ENCODE measurements at regions not wholly inside any gene's neighbourhood (a gene's known extent, or its start where the extent isn't known, plus 50 kb on each side); places are given as distances from the start of the nearest gene placed in this dataset.

- TF ChIP-seq POLR2AphosphoS5 (IDR thresholded peaks at IDR 0.05; ENCODE audit: low read depth, low read length) (no peak), SIN3A (IDR thresholded peaks at IDR 0.05; ENCODE audit: borderline replicate concordance, insufficient read depth, low read length) (no peak), FOXP2 (optimal IDR thresholded peaks at IDR 0.05; ENCODE audit: borderline replicate concordance, extremely low read depth, extremely low read length, insufficient read depth) (no peak), REST (IDR thresholded peaks at IDR 0.05; ENCODE audit: insufficient read depth in 1 of 2, low read depth in 2 of 2, low read length in 2 of 2) (no peak), TAF1 (IDR thresholded peaks at IDR 0.05; ENCODE audit: borderline replicate concordance, insufficient read depth, low read length) (no peak)
Observed at GRCh38 chr19:34577056-34577455, 95.5 kb downstream of the WTIP start.

- TF ChIP-seq REST (IDR thresholded peaks at IDR 0.05; ENCODE audit: insufficient read depth in 1 of 2, low read depth in 2 of 2, low read length in 2 of 2), result no peak
Observed at GRCh38 chr19:34576292-34576691, 94.7 kb downstream of the WTIP start.

- TF ChIP-seq POLR2AphosphoS5 (IDR thresholded peaks at IDR 0.05; ENCODE audit: low read depth, low read length), result no peak
- no peak for TF ChIP-seq FOXP2 (optimal IDR thresholded peaks at IDR 0.05; ENCODE audit: borderline replicate concordance, extremely low read depth, extremely low read length, insufficient read depth)
- no peak for TF ChIP-seq REST (IDR thresholded peaks at IDR 0.05; ENCODE audit: insufficient read depth in 1 of 2, low read depth in 2 of 2, low read length in 2 of 2)
- no peak for TF ChIP-seq SIN3A (IDR thresholded peaks at IDR 0.05; ENCODE audit: borderline replicate concordance, insufficient read depth, low read length)
- no peak for TF ChIP-seq TAF1 (IDR thresholded peaks at IDR 0.05; ENCODE audit: borderline replicate concordance, insufficient read depth, low read length)
Observed at GRCh38 chr19:34575206-34575605, 93.6 kb downstream of the WTIP start.

GRCh38 chr19:34574704-34575103 lies 93.1 kb downstream of the WTIP start:
- TF ChIP-seq TAF1 (IDR thresholded peaks at IDR 0.05; ENCODE audit: borderline replicate concordance, insufficient read depth, low read length) (no peak), SIN3A (IDR thresholded peaks at IDR 0.05; ENCODE audit: borderline replicate concordance, insufficient read depth, low read length) (no peak), REST (IDR thresholded peaks at IDR 0.05; ENCODE audit: insufficient read depth in 1 of 2, low read depth in 2 of 2, low read length in 2 of 2) (no peak), FOXP2 (optimal IDR thresholded peaks at IDR 0.05; ENCODE audit: borderline replicate concordance, extremely low read depth, extremely low read length, insufficient read depth) (no peak), POLR2AphosphoS5 (IDR thresholded peaks at IDR 0.05; ENCODE audit: low read depth, low read length) (no peak)

GRCh38 chr19:34573226-34573864 lies 91.8 kb downstream of the WTIP start:
- no peak for TF ChIP-seq SIN3A (IDR thresholded peaks at IDR 0.05; ENCODE audit: borderline replicate concordance, insufficient read depth, low read length)
- TF ChIP-seq REST (IDR thresholded peaks at IDR 0.05; ENCODE audit: insufficient read depth in 1 of 2, low read depth in 2 of 2, low read length in 2 of 2), result no peak
- TF ChIP-seq POLR2AphosphoS5 (IDR thresholded peaks at IDR 0.05; ENCODE audit: low read depth, low read length), result no peak
- no peak for TF ChIP-seq FOXP2 (optimal IDR thresholded peaks at IDR 0.05; ENCODE audit: borderline replicate concordance, extremely low read depth, extremely low read length, insufficient read depth)
- no peak for TF ChIP-seq TAF1 (IDR thresholded peaks at IDR 0.05; ENCODE audit: borderline replicate concordance, insufficient read depth, low read length)

Data from PFSK-1 (cell line).